VCaP (cell line): ENCODE measurements at regions not wholly inside any gene's neighbourhood (a gene's known extent, or its start where the extent isn't known, plus 50 kb on each side); places are given as distances from the start of the nearest gene placed in this dataset.

Experiments used
- H3K27ac ChIP-seq: fragments of 450-650 bp; 2 replicates; pipeline ENCODE4 v1.5.1; 2017
- TF ChIP-seq, protein P1 (sequence below): fragments of 450-650 bp; conservative IDR thresholded peaks from 2 replicates; pipeline ENCODE4 v1.5.1; 2017; ENCODE audit warnings: mild to moderate bottlenecking, moderate library complexity

GRCh38 chr6:22056398-22056797 is 240.4 kb downstream of the PRL start:
- TF ChIP-seq, protein P1, sequence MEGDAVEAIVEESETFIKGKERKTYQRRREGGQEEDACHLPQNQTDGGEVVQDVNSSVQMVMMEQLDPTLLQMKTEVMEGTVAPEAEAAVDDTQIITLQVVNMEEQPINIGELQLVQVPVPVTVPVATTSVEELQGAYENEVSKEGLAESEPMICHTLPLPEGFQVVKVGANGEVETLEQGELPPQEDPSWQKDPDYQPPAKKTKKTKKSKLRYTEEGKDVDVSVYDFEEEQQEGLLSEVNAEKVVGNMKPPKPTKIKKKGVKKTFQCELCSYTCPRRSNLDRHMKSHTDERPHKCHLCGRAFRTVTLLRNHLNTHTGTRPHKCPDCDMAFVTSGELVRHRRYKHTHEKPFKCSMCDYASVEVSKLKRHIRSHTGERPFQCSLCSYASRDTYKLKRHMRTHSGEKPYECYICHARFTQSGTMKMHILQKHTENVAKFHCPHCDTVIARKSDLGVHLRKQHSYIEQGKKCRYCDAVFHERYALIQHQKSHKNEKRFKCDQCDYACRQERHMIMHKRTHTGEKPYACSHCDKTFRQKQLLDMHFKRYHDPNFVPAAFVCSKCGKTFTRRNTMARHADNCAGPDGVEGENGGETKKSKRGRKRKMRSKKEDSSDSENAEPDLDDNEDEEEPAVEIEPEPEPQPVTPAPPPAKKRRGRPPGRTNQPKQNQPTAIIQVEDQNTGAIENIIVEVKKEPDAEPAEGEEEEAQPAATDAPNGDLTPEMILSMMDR: no peak

GRCh38 chr6:22057962-22058361 is 238.9 kb downstream of the PRL start:
- no peak overlapping the region for H3K27ac ChIP-seq
- TF ChIP-seq, protein P1: no peak

More at GRCh38 chr6:22056398-22056797, 240.4 kb downstream of the PRL start:
- H3K27ac ChIP-seq: no peak overlapping the region

- no peak overlapping the region for H3K27ac ChIP-seq
- TF ChIP-seq, protein P1: no peak
Measured at GRCh38 chr6:22059126-22059525, 237.7 kb downstream of the PRL start.

DNA sequence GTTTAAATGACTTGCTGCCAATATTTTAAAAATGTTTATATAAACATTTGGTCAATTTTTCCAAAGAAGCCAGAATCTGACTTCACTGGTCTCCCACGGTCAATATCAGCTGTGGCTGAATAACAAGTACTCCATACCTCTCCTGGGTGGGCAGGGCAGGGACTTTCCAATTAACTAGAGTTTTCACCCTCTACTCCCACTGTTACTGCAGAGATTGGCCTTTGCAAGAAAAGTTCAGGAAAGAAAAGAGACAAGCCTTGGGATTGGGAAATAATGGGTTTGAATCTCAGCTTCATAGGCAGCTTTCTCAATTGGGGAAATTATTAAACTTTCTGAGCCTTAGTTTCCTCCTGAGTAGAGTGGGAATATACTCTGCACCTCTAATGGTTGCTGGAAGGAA is 236.9 kb downstream of the PRL start:
- TF ChIP-seq, protein P1: no peak
- H3K27ac ChIP-seq: no peak overlapping the region

DNA sequence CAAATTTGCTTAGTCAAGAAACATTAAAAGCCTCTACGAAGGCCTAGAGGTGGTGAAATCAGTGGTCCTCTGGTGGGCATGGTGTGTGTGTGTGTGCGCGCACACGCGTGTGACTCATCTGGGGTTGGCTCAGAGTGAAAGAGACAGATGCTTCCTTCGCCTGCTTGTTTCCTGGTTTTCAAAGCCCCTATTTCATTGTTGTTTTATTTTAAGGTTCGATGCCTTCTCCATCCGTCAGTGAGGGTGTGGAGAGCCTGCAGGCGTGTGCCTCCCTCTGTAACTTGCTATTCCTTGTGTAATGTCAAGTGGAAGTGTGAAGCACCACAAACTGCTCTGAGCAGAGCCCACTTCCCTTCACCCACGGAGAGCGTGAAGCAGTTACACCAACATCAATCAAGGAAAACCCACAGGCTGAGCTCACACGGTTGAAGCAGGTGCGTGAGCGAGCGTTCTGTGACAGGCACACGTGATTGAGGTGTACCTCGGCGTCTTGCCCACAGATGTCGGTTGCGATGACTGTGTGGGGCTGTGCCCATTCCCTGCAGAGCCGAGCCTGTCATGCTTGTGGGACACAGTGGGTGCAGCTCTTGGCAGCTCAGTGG is 233.9 kb downstream of the PRL start:
- H3K27ac ChIP-seq: no peak overlapping the region
- TF ChIP-seq, protein P1: no peak

- H3K27ac ChIP-seq: no peak overlapping the region
Measured at GRCh38 chr6:22064558-22064957, 232.3 kb downstream of the PRL start.

DNA sequence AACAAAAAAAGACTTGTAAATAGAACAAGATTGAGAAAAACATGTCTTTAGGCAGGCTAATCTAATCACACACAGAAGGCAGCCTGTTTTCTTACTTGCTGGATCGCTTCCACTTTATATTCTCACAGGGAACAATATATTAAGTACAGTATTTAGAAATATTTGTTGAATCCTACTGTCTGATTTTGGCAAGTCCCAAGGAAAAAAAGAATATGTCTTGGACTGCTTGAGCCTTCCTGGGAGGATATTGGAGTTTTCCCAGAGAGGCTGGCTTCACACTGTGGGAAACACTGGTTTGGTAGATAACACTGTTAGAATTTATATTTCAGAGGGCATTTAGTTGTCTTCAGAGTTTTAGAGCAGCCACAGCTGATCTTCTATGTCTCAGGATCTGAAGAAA is 229.7 kb downstream of the PRL start:
- TF ChIP-seq, protein P1: no peak
- peak overlapping the region; percentile 17 for H3K27ac ChIP-seq

More at GRCh38 chr6:22064558-22064957, 232.3 kb downstream of the PRL start:
- TF ChIP-seq, protein P1: no peak
